Thyroid gland (tissue), 4 donors: ENCODE measurements at regions not wholly inside any gene's neighbourhood (a gene's known extent, or its start where the extent isn't known, plus 50 kb on each side); places are given as distances from the start of the nearest gene placed in this dataset.

ENCODE experiments used
- DNase-seq, 2 donors: peaks; one replicate each; pipeline ENCODE4 v3.0.0-alpha.2; 2019
- H3K27ac ChIP-seq, 3 donors: fragments of 200-600 bp; sonication (generic); 1 replicate in 2 of 3; 2 replicates in 1 of 3; pipeline ENCODE4 v1.5.1; 2016 to 2019; ENCODE audit warnings: mild to moderate bottlenecking in 1 of 3, moderate library complexity in 1 of 3
- H3K27me3 ChIP-seq: fragments of 200-600 bp; sonication (generic); one replicate; pipeline ENCODE4 v1.5.1; 2019
- H3K36me3 ChIP-seq, 2 donors: fragments of 200-600 bp; sonication (generic); one replicate each; pipeline ENCODE4 v1.5.1; 2016 to 2019
- H3K4me1 ChIP-seq, 2 donors: fragments of 200-600 bp; sonication (generic); one replicate each; pipeline ENCODE4 v1.5.1; 2017 to 2019
- H3K4me3 ChIP-seq, 3 donors: fragments of 200-600 bp; sonication (generic); replicated peaks in 1 of 3; 1 replicate in 2 of 3; 2 replicates in 1 of 3; pipeline ENCODE4 v1.5.1; 2016; ENCODE audit warnings: mild to moderate bottlenecking in 1 of 3
- H3K9me3 ChIP-seq: fragments of 200-600 bp; sonication (generic); one replicate; pipeline ENCODE4 v1.5.1; 2017
- POLR2A ChIP-seq, 2 donors: fragments of 450-650 bp; IDR thresholded peaks; one replicate each; pipeline ENCODE4 v1.6.1; 2017; ENCODE audit warnings: antibody characterized with exemption in 2 of 2, mild to moderate bottlenecking in 2 of 2, moderate library complexity in 1 of 2
- WGBS, 2 donors: methylation state at CpG; one replicate each; pipeline ENCODE4 v1.1.5; 2017; 5-methylcytosine and 5-hydroxymethylcytosine counted together
- intact Hi-C: fragments of 100-400 bp; cut with DNase I; formaldehyde crosslinking; loops from one replicate; pipeline ENCODE4 v1.15.1; 2023
- TF ChIP-seq, protein P1 (sequence below), 6 experiments: fragments of 200-600 bp in 3 of 6; fragments of 450-650 bp in 3 of 6; sonication (generic) in 3 of 6; IDR thresholded peaks; one replicate each; pipeline ENCODE4 v1.5.1; 2016 to 2019; ENCODE audit warnings: antibody characterized with exemption in 6 of 6, mild to moderate bottlenecking in 2 of 6, inconsistent platforms in 1 of 6, moderate library complexity in 1 of 6

DNA sequence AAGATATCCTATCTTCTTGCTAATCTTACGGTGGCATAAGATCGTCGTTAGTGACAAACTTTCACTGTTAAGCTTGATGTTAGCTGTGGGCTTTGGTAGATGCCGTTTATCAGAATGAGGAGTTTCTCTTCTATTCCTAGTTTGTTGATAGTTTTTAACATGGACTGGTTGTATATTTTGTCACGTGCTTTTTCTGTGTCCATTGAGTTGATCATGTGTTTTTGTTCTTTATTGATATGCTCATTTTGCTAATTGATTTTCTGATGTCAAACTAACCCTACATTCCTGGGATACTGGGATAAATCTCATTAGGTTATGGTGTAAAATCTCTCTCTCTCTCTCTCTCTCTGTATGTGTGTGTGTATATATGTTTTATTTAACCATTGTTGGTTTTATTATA is 545.1 kb downstream of the AACS start:
- Histone ChIP-seq H3K9me3 (no peaks in the 10 kb centered on the region), H3K36me3 (no peaks in the 10 kb centered on the region), H3K4me1 (no peaks in the 10 kb centered on the region), H3K27ac (no peak overlapping the region), H3K27me3 (no peaks in the 10 kb centered on the region), H3K4me3 (no peak overlapping the region)
- intact Hi-C loops: no loop called here
- no peak for DNase-seq
- TF ChIP-seq, protein P1, sequence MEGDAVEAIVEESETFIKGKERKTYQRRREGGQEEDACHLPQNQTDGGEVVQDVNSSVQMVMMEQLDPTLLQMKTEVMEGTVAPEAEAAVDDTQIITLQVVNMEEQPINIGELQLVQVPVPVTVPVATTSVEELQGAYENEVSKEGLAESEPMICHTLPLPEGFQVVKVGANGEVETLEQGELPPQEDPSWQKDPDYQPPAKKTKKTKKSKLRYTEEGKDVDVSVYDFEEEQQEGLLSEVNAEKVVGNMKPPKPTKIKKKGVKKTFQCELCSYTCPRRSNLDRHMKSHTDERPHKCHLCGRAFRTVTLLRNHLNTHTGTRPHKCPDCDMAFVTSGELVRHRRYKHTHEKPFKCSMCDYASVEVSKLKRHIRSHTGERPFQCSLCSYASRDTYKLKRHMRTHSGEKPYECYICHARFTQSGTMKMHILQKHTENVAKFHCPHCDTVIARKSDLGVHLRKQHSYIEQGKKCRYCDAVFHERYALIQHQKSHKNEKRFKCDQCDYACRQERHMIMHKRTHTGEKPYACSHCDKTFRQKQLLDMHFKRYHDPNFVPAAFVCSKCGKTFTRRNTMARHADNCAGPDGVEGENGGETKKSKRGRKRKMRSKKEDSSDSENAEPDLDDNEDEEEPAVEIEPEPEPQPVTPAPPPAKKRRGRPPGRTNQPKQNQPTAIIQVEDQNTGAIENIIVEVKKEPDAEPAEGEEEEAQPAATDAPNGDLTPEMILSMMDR (IDR thresholded peaks at IDR 0.05): no peak
- no peak for TF ChIP-seq POLR2A (IDR thresholded peaks at IDR 0.05)
- 75 to 79% methylated on average over 5 of the region's 5 CpGs for WGBS, 2 donors

DNA sequence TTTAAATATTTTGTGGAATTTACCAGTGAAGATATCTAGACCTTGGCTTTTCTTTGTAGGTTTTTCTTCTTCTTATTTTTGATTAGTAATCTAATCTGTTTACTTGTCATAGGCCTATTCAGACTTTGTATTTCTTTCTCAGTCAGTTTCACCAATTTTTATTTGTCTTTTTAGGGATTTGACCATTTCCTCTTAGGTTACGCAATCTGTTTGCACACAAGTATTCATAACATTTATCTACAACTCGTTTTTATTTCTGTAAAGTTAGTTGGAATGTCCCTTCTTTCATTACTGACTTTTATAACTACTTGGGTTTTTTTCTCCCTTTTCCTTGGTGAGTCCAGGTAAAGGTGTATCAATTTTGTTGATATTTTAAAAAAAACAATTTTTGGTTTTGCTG is 545.7 kb downstream of the AACS start:
- Histone ChIP-seq H3K9me3 (no peaks in the 10 kb centered on the region), H3K27me3 (no peaks in the 10 kb centered on the region), H3K36me3 (no peaks in the 10 kb centered on the region), H3K4me1 (no peaks in the 10 kb centered on the region), H3K4me3 (no peak overlapping the region), H3K27ac (no peak overlapping the region)
- DNase-seq: no peak
- intact Hi-C loops: no loop called here
- WGBS, 2 donors: 71 to 80% methylated on average over 2 of the region's 2 CpGs
- no peak for TF ChIP-seq POLR2A (IDR thresholded peaks at IDR 0.05)
- TF ChIP-seq, protein P1 (IDR thresholded peaks at IDR 0.05): no peak

DNA sequence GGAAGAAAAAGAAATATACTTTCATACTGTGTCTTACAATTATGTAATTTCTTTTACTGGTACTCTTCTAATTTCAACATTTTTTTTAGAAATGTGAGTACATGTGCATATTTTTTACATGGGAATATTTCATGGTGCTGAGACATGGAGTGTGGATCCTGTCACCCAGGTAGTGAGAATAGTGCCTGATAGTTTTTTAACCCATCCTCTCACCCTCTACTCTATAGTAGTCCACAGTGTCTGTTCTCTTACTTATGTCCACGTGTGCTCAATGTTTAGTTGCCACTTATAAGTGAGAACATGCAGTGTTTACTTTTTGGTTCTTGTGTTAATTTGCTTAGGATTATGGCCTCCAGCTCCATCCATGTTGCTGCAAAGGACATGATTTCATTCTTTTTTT is 548.8 kb downstream of the AACS start:
- no peak for DNase-seq
- Histone ChIP-seq H3K36me3 (no peaks in the 10 kb centered on the region), H3K9me3 (no peaks in the 10 kb centered on the region), H3K4me3 (no peak overlapping the region), H3K27ac (no peak overlapping the region), H3K27me3 (no peaks in the 10 kb centered on the region), H3K4me1 (no peaks in the 10 kb centered on the region)
- TF ChIP-seq, protein P1 (IDR thresholded peaks at IDR 0.05): no peak
- TF ChIP-seq POLR2A (IDR thresholded peaks at IDR 0.05): no peak
- 80 to 84% methylated on average over 1 of the region's 1 CpG for WGBS, 2 donors
- intact Hi-C loops: no loop called here

DNA sequence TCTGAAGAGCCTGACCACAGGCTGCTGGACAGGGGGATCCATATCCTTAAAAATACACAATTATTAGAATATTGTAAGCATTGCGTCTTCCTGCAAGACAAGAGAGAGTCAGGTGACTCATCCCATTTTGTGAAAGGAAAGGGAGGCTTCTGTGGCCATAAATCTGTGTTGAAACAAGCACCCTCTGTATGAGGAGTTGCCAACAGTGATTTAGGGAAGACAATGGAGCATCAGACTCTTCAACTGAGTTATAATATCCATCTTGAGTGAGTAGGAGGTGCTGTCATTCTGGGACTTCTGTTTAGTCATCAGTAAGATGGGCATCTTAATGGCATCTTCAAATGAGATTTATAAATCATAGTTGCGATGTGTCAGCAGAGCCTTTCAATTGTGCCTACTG is 554.5 kb downstream of the AACS start:
- intact Hi-C loops: no loop called here

DNA sequence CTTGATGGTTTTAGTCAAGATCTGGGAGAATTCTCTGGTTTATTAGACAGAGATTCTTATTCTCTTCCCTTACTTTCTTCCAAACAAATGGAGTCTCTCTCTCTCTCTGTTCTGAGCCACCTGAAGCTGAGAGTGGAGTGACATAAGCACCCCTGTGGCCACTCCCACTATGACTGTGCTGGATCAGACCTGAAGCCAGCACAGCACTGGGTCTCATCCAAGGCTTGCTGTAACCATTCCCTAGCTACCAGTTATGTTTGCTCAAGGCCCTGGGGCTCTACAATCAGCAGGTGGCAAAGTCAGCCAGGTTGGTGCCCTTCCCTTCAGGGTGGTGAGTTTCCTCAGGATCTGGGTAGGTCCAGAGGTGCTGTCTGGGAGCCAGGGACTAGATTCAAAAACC is 568.5 kb downstream of the AACS start:
- H3K9me3 ChIP-seq: no peaks in the 10 kb centered on the region
- H3K27me3 ChIP-seq: no peaks in the 10 kb centered on the region
- DNase-seq: no peak
- H3K27ac ChIP-seq: no peak overlapping the region
- H3K36me3 ChIP-seq: no peaks in the 10 kb centered on the region
- no peak overlapping the region for H3K4me3 ChIP-seq
- intact Hi-C loops: no loop called here
- no peaks in the 10 kb centered on the region for H3K4me1 ChIP-seq
- no peak for TF ChIP-seq POLR2A (IDR thresholded peaks at IDR 0.05)
- TF ChIP-seq, protein P1 (IDR thresholded peaks at IDR 0.05): no peak

More for the DNA sequence above, 554.5 kb downstream of the AACS start:
- 68 to 70% methylated on average over 2 of the region's 2 CpGs for WGBS, 2 donors
- no peak overlapping the region for H3K4me3 ChIP-seq
- H3K36me3 ChIP-seq: no peaks in the 10 kb centered on the region
- TF ChIP-seq, protein P1 (IDR thresholded peaks at IDR 0.05): no peak
- TF ChIP-seq POLR2A (IDR thresholded peaks at IDR 0.05): no peak
- no peaks in the 10 kb centered on the region for H3K9me3 ChIP-seq
- H3K4me1 ChIP-seq: no peaks in the 10 kb centered on the region
- no peak overlapping the region for H3K27ac ChIP-seq
- DNase-seq: no peak
- no peaks in the 10 kb centered on the region for H3K27me3 ChIP-seq
